Upper lobe of left lung (tissue), 6 donors: ENCODE measurements at regions not wholly inside any gene's neighbourhood (a gene's known extent, or its start where the extent isn't known, plus 50 kb on each side); places are given as distances from the start of the nearest gene placed in this dataset.
A peak's percentile ranks its signal among the peaks of the same experiment; 100 is the strongest.
"Not testable (repeated sequence)": the region's sequence is repeated elsewhere in the genome, so short reads cannot be mapped to it uniquely, and the experiment has no call there.

Experiments used
- ATAC-seq, 2 donors: fragments of 200-7000 bp; cut with Tn5 transposase; one replicate each; pipeline ENCODE4 v1.9.1; 2022; ENCODE audit warnings: mild to moderate bottlenecking in 2 of 2, moderate library complexity in 2 of 2; ENCODE audit not compliant: low FRiP score in 2 of 2
- DNase-seq, 2 donors: peaks; one replicate each; pipeline ENCODE4 v3.0.0-alpha.2; 2019 to 2020
- H3K27ac ChIP-seq, 4 donors: fragments of 200-600 bp; sonication (generic); one replicate each; pipeline ENCODE4 v1.5.1; 2016 to 2019
- H3K27me3 ChIP-seq, 4 donors: fragments of 200-600 bp; sonication (generic); one replicate each; pipeline ENCODE4 v1.5.1; 2017 to 2019
- H3K36me3 ChIP-seq, 4 donors: fragments of 200-600 bp; sonication (generic); one replicate each; pipeline ENCODE4 v1.5.1; 2016 to 2019
- H3K4me1 ChIP-seq, 4 donors: fragments of 200-600 bp; sonication (generic); one replicate each; pipeline ENCODE4 v1.5.1; 2018 to 2019
- H3K4me3 ChIP-seq, 4 donors: fragments of 200-600 bp; sonication (generic); one replicate each; pipeline ENCODE4 v1.5.1; 2017 to 2019; ENCODE audit warnings: mild to moderate bottlenecking in 2 of 4, moderate library complexity in 1 of 4
- H3K9me3 ChIP-seq, 4 donors: fragments of 200-600 bp; sonication (generic); one replicate each; pipeline ENCODE4 v1.5.1; 2018 to 2019
- EP300 ChIP-seq, 4 donors: sonication (generic); formaldehyde crosslinking; IDR thresholded peaks; one replicate each; pipeline ENCODE4 v1.5.1; 2017; ENCODE audit warnings: antibody characterized with exemption in 4 of 4, control low read depth in 2 of 4
- POLR2A ChIP-seq, 4 donors: fragments of 450-650 bp; IDR thresholded peaks; one replicate each; pipeline ENCODE4 v1.5.1; 2016 to 2017; ENCODE audit warnings: antibody characterized with exemption in 4 of 4, mild to moderate bottlenecking in 2 of 4
- POLR2AphosphoS5 ChIP-seq, 2 donors: sonication (generic); formaldehyde crosslinking; IDR thresholded peaks; one replicate each; pipeline ENCODE4 v1.5.1; 2017; ENCODE audit warnings: antibody characterized with exemption in 2 of 2
- WGBS, 2 donors: methylation state at CpG; one replicate each; pipeline ENCODE4 v1.1.5; 2017 to 2018; 5-methylcytosine and 5-hydroxymethylcytosine counted together
- TF ChIP-seq, protein P1 (sequence below), 6 experiments: fragments of 450-650 bp in 4 of 6; fragments of 200-600 bp in 2 of 6; sonication (generic) in 2 of 6; IDR thresholded peaks; one replicate each; pipeline ENCODE4 v1.5.1; 2016 to 2019; ENCODE audit warnings: antibody characterized with exemption in 6 of 6
- donor health status: DM: no; HTN: no; CAD: no; lungs with moderate emphysema.
- donor health status: DM: no; HTN: yes; CAD: no; lungs with severe emphysema.

DNA sequence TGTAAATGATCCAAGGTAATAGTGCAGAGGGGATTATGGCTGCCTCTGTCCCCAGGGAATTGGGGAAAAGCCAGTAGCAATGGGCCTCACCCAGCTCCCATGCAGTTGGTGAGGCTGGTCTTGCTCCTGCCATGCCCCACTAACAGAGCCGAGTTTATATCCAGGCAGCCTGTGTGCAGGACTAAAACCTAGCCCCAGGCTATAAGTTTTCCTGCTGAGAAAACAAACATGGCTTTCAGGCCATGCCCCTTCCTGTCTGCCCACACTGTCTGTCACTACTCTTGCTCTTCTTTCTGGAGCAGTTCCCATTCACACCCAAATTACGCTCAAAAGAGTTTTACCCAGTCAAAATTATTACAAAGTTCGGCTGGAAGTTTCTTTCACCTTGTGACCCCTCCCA is 73.5 kb upstream of the SPATA16 start:
- TF ChIP-seq POLR2A (IDR thresholded peaks at IDR 0.05) (no peak), POLR2AphosphoS5 (IDR thresholded peaks at IDR 0.05) (no peak), EP300 (IDR thresholded peaks at IDR 0.05) (no peak)
- TF ChIP-seq, protein P1, sequence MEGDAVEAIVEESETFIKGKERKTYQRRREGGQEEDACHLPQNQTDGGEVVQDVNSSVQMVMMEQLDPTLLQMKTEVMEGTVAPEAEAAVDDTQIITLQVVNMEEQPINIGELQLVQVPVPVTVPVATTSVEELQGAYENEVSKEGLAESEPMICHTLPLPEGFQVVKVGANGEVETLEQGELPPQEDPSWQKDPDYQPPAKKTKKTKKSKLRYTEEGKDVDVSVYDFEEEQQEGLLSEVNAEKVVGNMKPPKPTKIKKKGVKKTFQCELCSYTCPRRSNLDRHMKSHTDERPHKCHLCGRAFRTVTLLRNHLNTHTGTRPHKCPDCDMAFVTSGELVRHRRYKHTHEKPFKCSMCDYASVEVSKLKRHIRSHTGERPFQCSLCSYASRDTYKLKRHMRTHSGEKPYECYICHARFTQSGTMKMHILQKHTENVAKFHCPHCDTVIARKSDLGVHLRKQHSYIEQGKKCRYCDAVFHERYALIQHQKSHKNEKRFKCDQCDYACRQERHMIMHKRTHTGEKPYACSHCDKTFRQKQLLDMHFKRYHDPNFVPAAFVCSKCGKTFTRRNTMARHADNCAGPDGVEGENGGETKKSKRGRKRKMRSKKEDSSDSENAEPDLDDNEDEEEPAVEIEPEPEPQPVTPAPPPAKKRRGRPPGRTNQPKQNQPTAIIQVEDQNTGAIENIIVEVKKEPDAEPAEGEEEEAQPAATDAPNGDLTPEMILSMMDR (IDR thresholded peaks at IDR 0.05), result no peak
- ATAC-seq, result no peak
- H3K27me3 ChIP-seq, result no peaks in the 10 kb centered on the region
- no peak for DNase-seq
- WGBS, 2 donors, result 79 to 80% methylated on average over 3 of the region's 3 CpGs
- H3K36me3 ChIP-seq, result no peaks in the 10 kb centered on the region
- no peak overlapping the region for H3K4me3 ChIP-seq
- H3K9me3 ChIP-seq, result peaks cover 0 to 3% (median 0%) of the 10 kb centered on the region in 4 donors
- H3K27ac ChIP-seq, result no peak overlapping the region
- no peaks in the 10 kb centered on the region for H3K4me1 ChIP-seq

DNA sequence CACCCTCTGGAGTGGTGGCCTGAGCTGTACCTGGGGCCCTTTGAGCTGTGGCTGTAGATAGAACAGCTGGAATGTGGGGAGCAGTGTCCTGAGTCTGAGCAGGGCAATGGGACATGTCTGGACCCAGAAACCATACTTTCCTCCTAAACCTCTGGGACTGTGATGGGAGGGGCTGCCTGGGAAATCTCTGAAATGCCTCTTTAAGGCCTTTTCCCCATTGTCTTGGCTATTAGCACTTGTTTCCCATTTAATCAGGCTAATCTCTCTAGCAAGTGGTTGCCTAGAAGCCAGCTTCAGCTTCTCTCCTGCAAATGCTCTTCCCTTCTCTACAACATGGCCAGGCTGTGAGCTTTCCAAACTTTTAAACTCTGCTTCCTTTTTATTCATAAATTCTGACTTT is 58.5 kb upstream of the SPATA16 start:
- no peak overlapping the region for H3K27ac ChIP-seq
- no peak overlapping the region for H3K4me3 ChIP-seq
- H3K4me1 ChIP-seq, result no peaks in the 10 kb centered on the region
- H3K36me3 ChIP-seq, result no peaks in the 10 kb centered on the region
- DNase-seq (no peak), ATAC-seq (peak in 1 of 2 donors; percentile 21)
- H3K27me3 ChIP-seq, result no peaks in the 10 kb centered on the region
- no peak for TF ChIP-seq POLR2AphosphoS5 (IDR thresholded peaks at IDR 0.05)
- TF ChIP-seq POLR2A (IDR thresholded peaks at IDR 0.05), result no peak
- TF ChIP-seq, protein P1 (IDR thresholded peaks at IDR 0.05), result no peak
- no peak for TF ChIP-seq EP300 (IDR thresholded peaks at IDR 0.05)
- H3K9me3 ChIP-seq, result peaks cover 0 to 23% (median 6%) of the 10 kb centered on the region in 4 donors

DNA sequence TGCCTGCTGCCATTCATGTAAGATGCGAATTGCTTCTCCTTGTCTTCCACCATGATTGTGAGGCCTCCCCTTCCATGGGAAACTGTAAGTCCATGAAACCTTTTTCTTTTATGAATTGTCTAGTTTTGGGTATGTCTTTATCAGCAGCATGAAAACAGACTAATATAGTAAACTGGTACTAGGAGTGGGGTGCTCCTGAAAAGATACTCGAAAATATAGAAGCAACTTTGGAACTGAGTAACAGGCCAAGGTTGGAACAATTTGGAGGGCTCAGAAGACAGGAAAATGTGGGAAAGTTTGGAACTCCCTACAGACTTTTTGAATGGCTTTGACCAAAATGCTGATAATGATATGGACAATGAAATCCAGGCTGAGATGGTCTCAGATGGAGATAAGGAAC is 53.8 kb upstream of the SPATA16 start:
- not testable (repeated sequence) for H3K4me1 ChIP-seq, H3K36me3 ChIP-seq, H3K4me3 ChIP-seq, ATAC-seq, H3K27ac ChIP-seq, DNase-seq, H3K9me3 ChIP-seq, H3K27me3 ChIP-seq
- 86 to 89% methylated on average over 2 of the region's 2 CpGs for WGBS, 2 donors

DNA sequence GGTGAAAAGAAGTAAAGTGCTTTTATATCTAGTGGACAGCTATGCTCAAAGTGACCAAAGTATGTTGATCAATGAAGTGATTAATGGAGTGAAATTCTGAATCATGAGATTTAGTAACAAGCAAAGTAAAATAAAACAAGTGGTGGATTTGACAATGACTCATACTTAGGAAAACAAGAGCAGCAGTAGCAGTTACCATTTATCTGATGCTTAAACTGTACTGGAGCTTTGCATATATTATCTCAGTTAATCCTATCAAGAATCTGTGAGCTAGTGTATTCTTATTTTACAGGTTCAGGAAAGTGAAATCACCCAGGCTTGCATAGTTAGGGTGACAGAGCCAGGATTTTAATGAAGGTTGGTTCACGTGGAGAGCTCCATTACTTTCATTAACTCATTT is 50.6 kb upstream of the SPATA16 start:
- Histone ChIP-seq H3K36me3 (no peaks in the 10 kb centered on the region), H3K9me3 (peaks cover 0 to 7% (median 2%) of the 10 kb centered on the region in 4 donors), H3K27ac (no peak overlapping the region), H3K27me3 (peaks cover 0 to 1% (median 0%) of the 10 kb centered on the region in 4 donors), H3K4me3 (no peak overlapping the region), H3K4me1 (no peaks in the 10 kb centered on the region)
- TF ChIP-seq POLR2A (IDR thresholded peaks at IDR 0.05) (no peak), EP300 (IDR thresholded peaks at IDR 0.05) (no peak), POLR2AphosphoS5 (IDR thresholded peaks at IDR 0.05) (no peak)
- TF ChIP-seq, protein P1 (IDR thresholded peaks at IDR 0.05), result no peak
- WGBS, 2 donors, result 74 to 80% methylated on average over 1 of the region's 1 CpG
- ATAC-seq (no peak), DNase-seq (no peak)
